Activated CD4-positive, alpha-beta T cell treated with anti-CD3 and anti-CD28 coated beads, Interleukin-2, amount 50 U/mL, for 1 hour (primary cell): ENCODE measurements at regions not wholly inside any gene's neighbourhood (a gene's known extent, or its start where the extent isn't known, plus 50 kb on each side); places are given as distances from the start of the nearest gene placed in this dataset.
"Not testable (repeated sequence)": the region's sequence is repeated elsewhere in the genome, so short reads cannot be mapped to it uniquely, and the experiment has no call there.

Experiments used
- DNase-seq: peaks from one replicate; pipeline ENCODE4 v3.0.0-alpha.2; 2020

DNA sequence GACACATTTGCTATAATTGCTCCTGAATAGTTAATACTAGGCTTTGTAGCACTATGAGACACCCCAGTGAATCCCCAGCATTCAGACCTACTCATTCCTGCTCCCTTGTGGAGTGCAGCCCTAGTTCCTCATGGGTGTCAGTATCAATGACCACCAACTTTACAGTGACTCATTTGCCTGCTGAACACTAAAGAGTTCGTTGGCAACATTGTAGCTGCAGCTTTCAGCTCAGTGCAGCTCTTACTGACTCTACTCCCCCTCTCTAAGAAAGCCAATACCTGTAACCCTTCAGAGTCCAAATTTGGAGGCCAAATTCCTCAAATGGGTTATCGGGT lies 127.1 kb upstream of the MTPN start:
- no peak for DNase-seq

- no peak for DNase-seq
These were observed 126.5 kb upstream of the MTPN start for GRCh38 chr7:136103545-136104268.

- DNase-seq: no peak
These were observed 125.7 kb upstream of the MTPN start for GRCh38 chr7:136102881-136103280.

DNA sequence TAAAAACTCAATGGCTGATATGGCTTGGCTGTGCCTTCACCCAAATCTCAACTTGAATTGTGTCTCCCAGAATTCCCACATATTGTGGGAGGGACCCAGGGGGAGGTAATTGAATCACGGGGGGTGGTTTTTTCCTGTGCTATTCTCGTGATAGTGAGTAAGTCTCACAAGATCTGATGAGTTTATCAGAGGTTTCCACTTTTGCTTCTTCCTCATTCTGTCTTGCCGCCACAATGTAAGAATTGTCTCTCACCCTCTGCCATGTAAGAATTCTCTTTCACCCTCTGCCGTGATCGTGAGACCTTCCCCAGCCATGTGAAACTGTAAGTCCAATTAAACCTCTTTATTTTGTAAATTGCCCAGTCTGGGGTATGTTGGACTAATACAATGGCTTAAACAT lies 115.6 kb upstream of the MTPN start:
- not testable (repeated sequence) for DNase-seq

DNA sequence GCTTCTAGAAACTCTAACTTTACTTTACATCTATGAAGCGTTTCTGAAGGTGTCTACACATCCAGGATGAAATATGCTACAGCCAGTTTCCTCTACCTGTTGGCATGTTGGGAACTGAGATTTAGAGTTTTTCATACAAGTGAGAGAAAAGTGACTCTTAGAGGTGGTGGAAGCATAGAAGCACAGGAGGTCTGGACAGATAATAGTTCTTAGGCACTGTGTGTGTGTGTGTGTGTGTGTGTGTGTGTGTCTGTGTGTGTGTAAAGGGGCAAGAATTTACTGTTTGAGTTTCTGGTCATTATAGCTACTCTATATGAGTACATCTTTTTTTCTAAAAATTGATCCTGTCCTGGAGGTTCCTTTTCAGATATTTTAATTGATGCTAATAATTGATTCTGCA lies 110.7 kb upstream of the MTPN start:
- no peak for DNase-seq

- DNase-seq: no peak
These were observed 109.6 kb upstream of the MTPN start for GRCh38 chr7:136086712-136087111.

DNA sequence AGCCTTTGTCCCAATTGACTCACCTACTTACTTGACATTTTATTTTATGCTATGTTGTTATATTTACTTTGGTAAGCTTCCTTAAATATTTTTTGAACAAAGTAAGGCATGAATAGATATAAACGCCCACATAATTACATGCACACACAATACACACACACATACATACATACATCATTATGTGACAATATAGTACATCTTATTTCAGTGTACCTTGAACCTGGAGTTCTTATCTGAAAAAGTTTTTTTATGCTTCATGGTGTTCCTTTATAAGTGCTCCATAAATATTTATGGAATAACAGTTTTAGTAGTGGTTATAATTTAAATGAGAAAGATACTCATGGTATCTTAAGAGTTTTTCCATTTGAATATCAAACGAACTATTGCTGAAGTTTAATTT lies 102.8 kb upstream of the MTPN start:
- DNase-seq: no peak

- DNase-seq: no peak
These were observed 102.3 kb upstream of the MTPN start for GRCh38 chr7:136079478-136079892.

DNA sequence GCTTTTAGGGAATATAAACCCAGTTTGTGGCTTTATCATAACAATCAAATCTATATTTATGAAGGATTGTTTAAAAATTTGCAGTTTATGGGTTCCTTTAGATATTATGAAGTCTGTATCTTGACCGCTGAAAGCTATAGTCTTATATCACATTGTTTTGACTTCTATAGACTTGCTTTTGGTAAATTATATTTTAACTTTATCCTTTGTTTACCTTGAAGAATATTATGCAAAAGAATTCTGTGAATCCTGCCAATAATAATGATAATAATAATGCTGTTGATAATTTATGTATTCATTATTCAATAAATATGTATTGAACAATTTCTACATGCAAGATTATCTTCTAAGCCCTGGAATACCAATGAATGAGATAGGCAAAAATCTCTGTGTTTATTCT lies 101.9 kb upstream of the MTPN start:
- DNase-seq: no peak

DNA sequence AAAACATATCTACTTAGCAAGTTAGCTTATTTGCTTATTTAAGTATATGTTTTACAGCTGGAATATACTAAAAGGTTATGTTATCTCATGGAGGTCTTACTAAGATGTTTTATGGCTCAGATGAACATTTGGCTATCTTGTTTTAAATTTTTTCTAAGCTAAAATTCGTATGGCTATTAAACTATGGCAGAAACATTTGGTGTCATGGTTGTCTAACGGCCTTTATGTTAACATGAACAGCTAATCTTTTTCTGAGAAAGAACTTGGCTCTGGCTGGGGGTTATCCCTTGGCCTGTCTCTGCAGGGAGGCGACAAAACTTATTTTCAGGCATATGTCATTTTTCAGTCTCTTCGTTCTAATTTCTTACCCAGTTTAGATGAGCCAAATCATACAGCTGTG lies 101.5 kb upstream of the MTPN start:
- DNase-seq: no peak

GRCh38 chr7:136076954-136077353 lies 99.8 kb upstream of the MTPN start:
- DNase-seq: no peak

- DNase-seq: no peak
These were observed 97.7 kb upstream of the MTPN start for GRCh38 chr7:136074843-136075242.

GRCh38 chr7:136072447-136072846 lies 95.3 kb upstream of the MTPN start:
- no peak for DNase-seq

DNA sequence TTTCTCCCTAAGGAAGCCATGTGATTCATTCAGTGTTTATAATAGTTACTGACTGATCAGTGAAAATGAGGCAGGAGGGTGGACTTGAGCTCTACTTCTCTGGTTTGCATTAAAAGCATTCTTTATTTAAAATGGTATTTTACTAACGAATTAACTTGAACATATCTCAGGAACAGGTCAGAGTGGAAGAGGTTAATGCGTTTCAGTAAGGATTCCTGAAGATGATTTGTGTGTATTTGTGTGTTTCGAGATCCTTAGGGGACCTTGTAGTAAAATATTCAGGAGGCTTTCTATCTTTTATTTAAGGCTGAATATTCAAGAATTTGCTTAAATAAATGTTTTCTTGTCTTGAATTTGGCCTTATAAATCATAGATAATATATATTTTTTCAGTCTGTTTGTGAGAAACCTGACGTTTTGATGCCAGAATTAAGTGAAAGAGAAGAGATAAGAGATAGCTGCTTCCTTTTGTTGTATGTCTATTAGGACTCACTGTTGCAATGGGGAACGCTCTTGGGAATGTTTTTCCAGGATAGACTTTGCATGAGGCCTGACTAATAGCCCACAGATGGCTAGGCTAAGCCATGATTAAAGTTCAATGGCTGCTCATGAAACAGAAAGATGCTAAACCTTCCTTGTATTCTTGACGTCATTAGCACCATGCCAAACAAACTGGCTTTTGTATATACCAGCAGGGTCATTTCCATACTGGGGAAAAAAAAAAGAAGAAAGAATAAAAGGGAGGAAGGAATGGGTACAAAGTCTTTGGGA lies 93.8 kb upstream of the MTPN start:
- DNase-seq: no peak

- no peak for DNase-seq
These were observed 92.8 kb upstream of the MTPN start for GRCh38 chr7:136069840-136070529.

- no peak for DNase-seq
These were observed 90.1 kb upstream of the MTPN start for GRCh38 chr7:136067277-136067676.

DNA sequence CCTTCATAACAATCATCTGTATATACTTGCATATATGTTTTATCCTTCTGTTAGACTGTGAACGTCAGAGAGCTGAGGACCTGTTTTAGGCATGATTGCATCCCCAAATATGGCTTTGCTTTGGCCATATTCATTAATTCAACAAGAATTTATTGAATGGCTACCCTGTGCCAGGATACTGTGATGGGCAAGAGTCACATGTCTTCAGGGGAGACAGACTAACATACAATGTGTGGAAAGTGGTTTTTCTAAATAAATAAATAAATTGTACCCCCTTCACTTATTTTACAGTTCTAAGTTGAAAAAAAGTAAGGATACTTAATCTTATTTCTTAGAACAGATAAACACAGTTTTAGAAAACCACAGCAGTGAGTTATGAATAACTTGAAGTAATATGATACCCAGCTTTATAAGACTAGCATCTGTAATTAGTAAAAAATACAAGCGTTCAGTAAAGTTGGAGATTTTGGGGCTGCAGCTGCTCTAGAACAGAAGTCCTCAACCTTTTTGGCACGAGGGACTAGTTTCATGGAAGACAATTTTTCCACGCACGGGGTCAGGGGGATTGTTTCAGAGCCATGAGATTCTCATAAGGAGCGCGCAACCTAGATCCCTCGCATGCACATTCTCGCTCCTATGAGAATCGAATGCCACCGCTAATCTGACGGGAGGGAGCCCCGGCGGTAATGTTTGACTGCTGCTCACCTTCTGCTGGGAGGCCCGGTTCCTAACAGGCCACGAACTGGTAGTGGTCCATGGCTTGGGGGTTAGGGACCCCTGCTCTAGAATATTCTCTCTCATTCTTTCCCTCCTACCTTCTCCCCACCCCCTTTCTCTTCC lies 89.4 kb upstream of the MTPN start:
- no peak for DNase-seq

DNA sequence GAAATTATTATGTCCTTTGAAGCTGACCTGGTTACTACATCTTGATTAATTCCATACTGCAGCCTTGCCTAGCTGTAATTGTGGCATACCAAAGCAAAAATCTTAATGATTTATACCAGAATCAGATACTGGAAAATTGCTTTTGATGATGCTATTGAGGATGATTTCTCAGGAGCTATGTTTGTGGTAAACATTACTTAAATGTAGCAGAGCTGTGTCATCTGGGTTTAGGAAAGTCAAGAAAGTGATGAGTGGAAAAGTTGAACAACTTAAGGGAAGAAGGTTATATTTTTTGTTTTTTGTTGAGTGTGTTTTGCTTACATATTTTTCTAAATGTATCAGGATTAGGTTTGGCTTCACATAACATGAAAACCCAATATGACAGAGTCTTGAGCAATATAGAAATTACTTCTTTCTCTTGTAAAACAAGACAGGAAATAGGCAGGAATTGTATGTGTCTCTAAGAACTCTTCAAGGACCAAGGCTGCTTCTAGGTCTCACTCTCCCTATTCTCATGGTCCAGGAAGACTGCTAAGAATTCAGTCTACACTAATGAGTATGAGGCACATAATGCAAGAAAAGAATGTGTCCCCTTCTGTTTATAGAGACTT lies 87.6 kb upstream of the MTPN start:
- DNase-seq: no peak

DNA sequence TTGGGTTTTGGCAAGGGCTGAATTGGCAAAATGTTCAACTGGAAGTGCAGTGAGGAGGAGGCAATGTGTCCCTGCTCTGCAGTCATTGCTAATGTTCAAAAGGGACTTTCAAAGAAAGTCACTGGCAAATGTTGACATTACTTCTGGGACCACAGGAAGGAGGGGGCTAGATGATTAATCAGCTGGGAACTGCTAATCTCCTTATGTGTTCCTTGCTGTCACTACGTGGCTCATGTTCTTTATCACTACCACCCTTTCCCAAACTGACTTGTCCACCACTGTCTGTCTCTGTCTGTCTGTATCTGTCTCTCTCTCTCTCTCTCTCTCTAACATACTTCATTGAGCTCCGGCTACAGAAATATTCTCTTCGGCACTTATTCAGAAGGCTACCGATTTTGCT lies 86.9 kb upstream of the MTPN start:
- DNase-seq: no peak

DNA sequence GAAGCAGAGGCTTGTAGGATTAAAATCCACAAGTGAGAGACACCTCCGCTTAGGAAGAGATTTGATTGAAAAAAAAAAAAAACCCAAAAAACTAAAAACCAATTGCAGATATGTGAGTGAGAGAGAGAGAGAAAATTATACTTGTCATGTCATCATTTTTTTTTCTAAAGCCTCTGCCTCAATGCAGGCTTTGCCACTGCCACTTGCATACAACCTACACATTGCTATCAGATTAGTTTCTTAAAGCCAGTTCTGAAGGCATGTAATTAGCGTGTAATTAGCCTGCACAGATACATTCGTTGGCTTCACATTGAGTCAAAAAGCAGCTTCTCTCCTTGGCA lies 86.1 kb upstream of the MTPN start:
- DNase-seq: no peak

GRCh38 chr7:136062625-136063325 lies 85.6 kb upstream of the MTPN start:
- DNase-seq: no peak

- DNase-seq: no peak
These were observed 84.3 kb upstream of the MTPN start for GRCh38 chr7:136061433-136061832.
